ENCODE measurements at regions not wholly inside any gene's neighbourhood (a gene's known extent, or its start where the extent isn't known, plus 50 kb on each side); places are given as distances from the start of the nearest gene placed in this dataset.

- no peaks in the 10 kb centered on the region for H3K36me3 Mint-ChIP-seq (ENCODE audit: low read depth)
- no peaks in the 10 kb centered on the region for H3K4me1 Mint-ChIP-seq
- no peak overlapping the region for H3K27ac Mint-ChIP-seq
- no peak overlapping the region for H3K4me3 Mint-ChIP-seq
- no peaks in the 10 kb centered on the region for H3K9me3 Mint-ChIP-seq
- H3K27me3 Mint-ChIP-seq (ENCODE audit: low read depth) = no peaks in the 10 kb centered on the region
- TF ChIP-seq, protein P1, sequence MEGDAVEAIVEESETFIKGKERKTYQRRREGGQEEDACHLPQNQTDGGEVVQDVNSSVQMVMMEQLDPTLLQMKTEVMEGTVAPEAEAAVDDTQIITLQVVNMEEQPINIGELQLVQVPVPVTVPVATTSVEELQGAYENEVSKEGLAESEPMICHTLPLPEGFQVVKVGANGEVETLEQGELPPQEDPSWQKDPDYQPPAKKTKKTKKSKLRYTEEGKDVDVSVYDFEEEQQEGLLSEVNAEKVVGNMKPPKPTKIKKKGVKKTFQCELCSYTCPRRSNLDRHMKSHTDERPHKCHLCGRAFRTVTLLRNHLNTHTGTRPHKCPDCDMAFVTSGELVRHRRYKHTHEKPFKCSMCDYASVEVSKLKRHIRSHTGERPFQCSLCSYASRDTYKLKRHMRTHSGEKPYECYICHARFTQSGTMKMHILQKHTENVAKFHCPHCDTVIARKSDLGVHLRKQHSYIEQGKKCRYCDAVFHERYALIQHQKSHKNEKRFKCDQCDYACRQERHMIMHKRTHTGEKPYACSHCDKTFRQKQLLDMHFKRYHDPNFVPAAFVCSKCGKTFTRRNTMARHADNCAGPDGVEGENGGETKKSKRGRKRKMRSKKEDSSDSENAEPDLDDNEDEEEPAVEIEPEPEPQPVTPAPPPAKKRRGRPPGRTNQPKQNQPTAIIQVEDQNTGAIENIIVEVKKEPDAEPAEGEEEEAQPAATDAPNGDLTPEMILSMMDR (IDR thresholded peaks at IDR 0.05; ENCODE audit: unreplicated experiment in 3 of 3) = no peak
Observed at GRCh38 chr3:96483781-96484180, 330.6 kb upstream of the EPHA6 start.

DNA sequence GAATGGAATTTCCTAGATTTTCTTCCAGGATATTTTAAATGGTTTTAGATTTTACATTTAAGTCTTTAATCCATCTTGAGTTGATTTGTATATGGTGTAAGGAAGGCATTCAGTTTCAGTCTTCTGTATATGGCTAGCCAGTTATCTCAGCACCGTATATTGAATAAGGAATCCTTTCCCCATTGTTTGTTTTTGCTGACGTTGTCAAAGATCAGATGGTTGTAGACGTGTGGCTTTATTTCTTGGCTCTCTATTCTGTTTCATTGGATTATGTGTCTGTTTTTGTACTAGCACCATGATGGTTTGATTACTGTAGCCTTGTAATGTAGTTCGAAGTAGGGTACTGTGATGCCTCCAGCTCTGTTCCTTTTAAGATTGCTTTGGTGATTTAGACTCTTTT lies 325.7 kb upstream of the EPHA6 start:
- TF ChIP-seq, protein P1 (IDR thresholded peaks at IDR 0.05; ENCODE audit: unreplicated experiment in 3 of 3) = no peak
- no peak overlapping the region for H3K4me3 Mint-ChIP-seq
- no peaks in the 10 kb centered on the region for H3K27me3 Mint-ChIP-seq (ENCODE audit: low read depth)
- H3K36me3 Mint-ChIP-seq (ENCODE audit: low read depth) = no peaks in the 10 kb centered on the region
- H3K4me1 Mint-ChIP-seq = no peaks in the 10 kb centered on the region
- no peak overlapping the region for H3K27ac Mint-ChIP-seq
- H3K9me3 Mint-ChIP-seq = peaks cover 3% of the 10 kb centered on the region

DNA sequence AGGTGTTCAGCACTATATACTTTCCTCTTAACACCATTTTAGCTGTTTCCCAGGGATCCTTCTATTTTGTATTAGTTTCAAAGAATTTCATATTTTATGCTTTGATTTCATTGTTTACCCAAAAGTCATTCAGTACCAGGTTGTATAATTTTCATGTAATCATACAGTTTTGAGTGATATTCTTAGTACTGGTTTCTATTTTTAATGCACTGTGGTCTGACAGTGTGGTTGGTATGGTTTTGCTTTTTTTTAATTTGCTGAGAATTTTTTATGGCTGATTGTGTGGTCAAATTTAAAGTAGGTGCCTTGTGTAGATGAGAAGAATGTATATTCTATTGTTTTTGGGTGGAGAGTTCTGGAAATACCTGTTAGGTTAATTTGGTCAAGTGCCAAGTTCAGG lies 323.4 kb upstream of the EPHA6 start:
- Mint-ChIP-seq H3K4me3 (no peak overlapping the region), H3K27me3 (ENCODE audit: low read depth) (no peaks in the 10 kb centered on the region), H3K36me3 (ENCODE audit: low read depth) (no peaks in the 10 kb centered on the region), H3K27ac (no peak overlapping the region), H3K4me1 (no peaks in the 10 kb centered on the region), H3K9me3 (peaks cover 6% of the 10 kb centered on the region)
- TF ChIP-seq, protein P1 (IDR thresholded peaks at IDR 0.05; ENCODE audit: unreplicated experiment in 3 of 3) = no peak

DNA sequence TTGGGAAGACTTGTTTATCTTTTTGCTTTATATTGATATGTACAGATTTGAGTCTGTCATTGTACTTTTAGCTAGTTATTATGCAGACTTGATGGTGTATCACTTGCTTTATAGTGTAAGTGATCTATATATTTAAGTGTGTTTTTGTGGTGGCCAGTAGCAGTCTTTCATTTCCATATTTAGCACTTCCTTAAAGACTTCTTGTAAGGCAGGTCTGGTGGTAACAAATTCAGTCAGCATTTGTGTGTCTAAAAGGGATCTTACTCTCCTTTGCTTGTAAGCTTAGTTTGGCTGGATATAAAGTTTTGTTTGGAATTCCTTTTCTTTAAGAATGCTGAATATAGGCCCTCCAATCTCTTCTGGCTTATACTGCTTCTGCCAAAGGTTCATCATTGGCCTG lies 322.5 kb upstream of the EPHA6 start:
- Mint-ChIP-seq H3K9me3 (peaks cover 6% of the 10 kb centered on the region), H3K36me3 (ENCODE audit: low read depth) (no peaks in the 10 kb centered on the region), H3K4me3 (no peak overlapping the region), H3K27me3 (ENCODE audit: low read depth) (no peaks in the 10 kb centered on the region), H3K27ac (no peak overlapping the region), H3K4me1 (no peaks in the 10 kb centered on the region)
- TF ChIP-seq, protein P1 (IDR thresholded peaks at IDR 0.05; ENCODE audit: unreplicated experiment in 3 of 3) = no peak

DNA sequence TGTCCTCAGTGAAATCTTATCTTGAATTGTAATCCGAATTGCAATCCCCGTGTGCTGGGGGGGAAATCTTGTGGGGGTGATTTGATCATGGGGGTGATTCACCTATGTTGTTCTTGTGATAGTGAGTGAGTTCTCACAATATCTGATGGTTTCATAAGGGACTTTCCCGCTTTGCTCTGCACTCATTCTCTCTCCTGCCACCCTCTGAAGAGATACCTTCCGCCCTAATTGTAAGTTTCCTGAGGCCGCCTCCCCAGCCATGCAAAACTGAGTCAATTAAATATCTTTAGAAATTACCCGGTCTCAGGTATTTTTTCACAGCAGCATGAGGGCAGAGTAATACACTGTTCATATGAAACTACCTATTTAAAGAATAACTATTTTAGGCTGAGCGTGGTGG lies 304.1 kb upstream of the EPHA6 start:
- Mint-ChIP-seq H3K4me3 (no peak overlapping the region), H3K27ac (no peak overlapping the region), H3K27me3 (ENCODE audit: low read depth) (no peaks in the 10 kb centered on the region), H3K36me3 (ENCODE audit: low read depth) (no peaks in the 10 kb centered on the region), H3K4me1 (no peaks in the 10 kb centered on the region), H3K9me3 (peaks cover under 1% of the 10 kb centered on the region)
- TF ChIP-seq, protein P1 (IDR thresholded peaks at IDR 0.05; ENCODE audit: unreplicated experiment in 3 of 3) = no peak

- no peak overlapping the region for H3K27ac Mint-ChIP-seq
- TF ChIP-seq, protein P1 (IDR thresholded peaks at IDR 0.05; ENCODE audit: unreplicated experiment in 3 of 3) = no peak
- no peak overlapping the region for H3K4me3 Mint-ChIP-seq
- H3K36me3 Mint-ChIP-seq (ENCODE audit: low read depth) = no peaks in the 10 kb centered on the region
- H3K4me1 Mint-ChIP-seq = no peaks in the 10 kb centered on the region
- H3K9me3 Mint-ChIP-seq = peaks cover 2% of the 10 kb centered on the region
- H3K27me3 Mint-ChIP-seq (ENCODE audit: low read depth) = no peaks in the 10 kb centered on the region
Observed at GRCh38 chr3:96537165-96537564, 277.2 kb upstream of the EPHA6 start.

Measured in nephron (organoid).